NCI-H2196 (cell line): ENCODE measurements at regions not wholly inside any gene's neighbourhood (a gene's known extent, or its start where the extent isn't known, plus 50 kb on each side); places are given as distances from the start of the nearest gene placed in this dataset.
"Not testable (repeated sequence)": the region's sequence is repeated elsewhere in the genome, so short reads cannot be mapped to it uniquely, and the experiment has no call there.

Experiments used
- DNase-seq: peaks from one replicate; lab custom pipeline; 2025; ENCODE audit not compliant: unreplicated experiment; lab: John Stamatoyannopoulos, UW

DNA sequence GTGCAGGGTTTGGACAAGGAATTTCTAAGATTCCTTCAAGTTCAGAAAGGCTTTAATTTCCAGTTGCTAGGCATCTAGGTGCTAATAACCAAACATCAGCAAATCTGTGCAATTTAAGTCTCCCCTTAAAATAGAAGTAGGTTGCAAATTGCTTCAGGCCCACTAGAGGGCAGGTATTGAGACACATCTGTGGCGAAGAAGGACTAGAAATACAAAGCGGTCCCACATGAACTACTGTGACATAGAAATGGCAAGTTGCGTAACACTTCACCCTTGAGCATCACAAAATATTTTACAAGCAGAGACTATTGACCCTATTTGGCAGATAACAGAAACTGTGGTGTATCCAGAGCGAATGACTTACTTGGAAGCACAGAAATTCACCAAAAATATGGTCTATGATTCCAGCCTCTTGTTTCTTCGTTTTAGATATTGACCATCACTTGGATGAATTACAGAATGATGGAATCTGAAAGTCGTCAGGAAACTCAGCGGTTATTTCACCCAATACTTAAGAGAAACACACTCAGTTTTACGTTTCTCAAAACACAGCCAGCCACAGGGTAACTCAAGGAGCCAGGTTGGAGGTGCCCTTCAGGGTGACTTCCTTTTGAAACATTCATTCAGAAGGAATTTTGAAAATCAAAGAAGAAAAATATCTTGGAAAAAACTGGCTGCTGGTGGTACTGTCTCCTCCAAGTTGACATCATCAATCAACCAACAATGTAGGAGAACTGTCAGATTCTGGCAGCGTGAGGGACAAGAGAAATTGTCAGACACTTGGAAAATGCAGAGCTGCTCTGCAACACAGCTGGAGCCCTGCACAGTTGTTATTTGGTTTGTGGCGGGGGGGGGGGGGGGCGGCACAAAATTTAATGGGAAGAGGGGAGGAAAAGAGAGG lies 256.3 kb upstream of the MINDY3 start:
- DNase-seq: peak; percentile 13

DNA sequence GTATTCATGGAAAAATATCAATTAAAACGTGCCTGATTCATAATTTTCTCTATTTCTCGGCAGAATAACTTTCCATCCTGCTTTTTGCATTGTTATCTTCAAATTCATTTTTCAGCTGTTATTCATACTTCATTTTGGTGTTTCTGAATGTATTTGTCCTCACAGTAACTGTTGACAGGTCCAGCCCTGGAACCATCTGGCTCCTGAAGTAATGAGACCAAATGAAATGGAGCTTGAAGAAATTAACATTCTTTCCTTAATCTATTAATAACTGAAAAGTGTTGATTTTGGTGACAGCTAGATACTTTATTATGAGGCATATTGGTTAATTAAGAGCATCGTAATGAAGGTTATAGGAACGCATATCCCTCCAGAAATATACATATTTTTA lies 257.0 kb upstream of the MINDY3 start:
- DNase-seq: no peak

DNA sequence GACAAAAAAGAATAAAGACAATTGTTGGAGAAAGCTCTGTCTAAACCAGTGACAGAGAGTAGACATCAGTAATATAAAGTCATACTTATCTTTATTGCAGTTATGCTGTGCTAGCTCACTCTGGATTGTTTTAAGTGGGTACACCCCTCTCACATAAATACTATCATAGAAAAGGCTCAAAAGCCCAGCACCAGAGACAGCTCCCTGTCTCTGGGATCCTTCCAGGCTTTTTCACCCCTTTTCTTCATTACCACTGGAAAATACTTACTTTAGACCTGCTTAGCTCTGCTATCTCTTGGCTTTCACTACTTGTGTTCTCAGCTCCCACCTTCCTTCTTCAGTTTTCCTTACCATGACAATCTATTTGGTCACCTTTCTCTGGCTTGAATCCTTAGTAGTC lies 259.1 kb upstream of the MINDY3 start:
- DNase-seq: no peak

DNA sequence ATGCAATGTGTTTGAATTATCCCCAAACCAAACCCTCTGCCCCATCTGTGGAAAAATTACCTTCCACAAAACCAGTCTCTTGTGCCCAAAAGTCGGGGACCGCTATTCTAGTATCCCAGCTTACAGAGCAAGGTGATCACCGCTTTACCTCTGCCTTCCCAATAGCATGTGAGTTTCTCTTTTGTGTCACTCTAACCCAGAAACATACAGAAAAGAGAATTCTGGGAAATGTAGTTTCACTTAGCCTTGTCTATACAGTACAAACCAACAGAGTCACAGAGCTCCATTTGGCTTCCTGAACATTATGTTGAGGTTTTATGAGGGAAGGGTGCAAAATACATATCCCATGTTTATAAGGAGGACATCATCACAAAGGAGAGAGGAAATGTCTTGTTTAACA lies 260.3 kb upstream of the MINDY3 start:
- DNase-seq: no peak

DNA sequence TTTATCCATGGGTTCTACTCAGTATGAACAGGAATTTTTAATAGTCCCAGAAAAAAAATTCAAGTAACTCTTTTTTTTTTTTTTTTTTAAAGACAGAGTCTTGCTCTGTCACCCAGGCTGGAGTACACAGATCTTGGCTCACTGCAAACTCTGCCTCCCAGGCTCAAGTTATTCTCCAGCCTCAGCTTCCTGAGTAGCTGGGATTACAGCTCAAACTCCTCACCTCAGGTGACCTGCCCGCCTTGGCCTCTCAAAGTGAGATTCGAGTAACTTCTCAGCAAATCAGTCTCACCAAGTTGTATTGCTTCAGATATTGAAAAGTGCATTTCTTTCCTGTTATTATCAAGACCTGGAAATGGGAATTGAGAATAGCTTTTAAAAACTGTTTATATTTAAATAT lies 281.2 kb upstream of the MINDY3 start:
- DNase-seq: no peak

DNA sequence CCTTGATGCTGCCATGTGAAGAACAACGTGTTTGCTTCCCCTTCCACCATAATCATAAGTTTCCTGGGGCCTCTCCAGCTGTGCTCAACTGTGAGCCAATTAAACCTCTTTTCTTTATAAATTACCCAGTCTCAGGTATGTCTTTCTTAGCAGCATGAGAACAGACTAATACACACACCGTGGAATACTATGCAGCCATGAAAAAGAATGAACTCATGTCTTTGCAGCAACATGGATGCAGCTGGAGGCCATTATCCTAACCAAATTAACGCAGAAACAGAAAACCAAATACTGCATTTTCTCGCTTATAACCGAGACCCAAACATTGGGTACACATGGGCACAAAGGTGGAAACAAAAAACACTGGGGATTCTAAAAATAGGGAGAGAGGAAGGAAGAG lies 286.7 kb upstream of the MINDY3 start:
- DNase-seq: no peak

DNA sequence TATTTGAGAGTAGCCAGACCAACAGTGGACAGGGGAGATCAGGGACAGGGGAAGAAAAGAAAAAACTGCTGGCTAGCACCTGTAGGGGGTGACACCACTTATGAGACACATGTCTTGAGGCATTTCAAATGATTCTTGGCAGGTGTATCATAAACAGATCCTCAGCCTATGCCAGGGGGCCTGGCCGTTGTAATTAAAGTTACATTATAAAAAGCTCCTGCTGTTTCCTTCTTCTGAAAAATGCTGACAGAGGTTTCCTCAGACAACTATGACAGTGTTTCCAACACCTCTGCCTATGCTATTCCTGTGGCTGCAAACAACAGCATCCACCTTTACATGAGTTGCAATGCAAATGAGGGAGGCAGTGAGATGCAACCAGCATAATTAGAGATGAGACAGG lies 281.0 kb upstream of the PTER start:
- DNase-seq: no peak

DNA sequence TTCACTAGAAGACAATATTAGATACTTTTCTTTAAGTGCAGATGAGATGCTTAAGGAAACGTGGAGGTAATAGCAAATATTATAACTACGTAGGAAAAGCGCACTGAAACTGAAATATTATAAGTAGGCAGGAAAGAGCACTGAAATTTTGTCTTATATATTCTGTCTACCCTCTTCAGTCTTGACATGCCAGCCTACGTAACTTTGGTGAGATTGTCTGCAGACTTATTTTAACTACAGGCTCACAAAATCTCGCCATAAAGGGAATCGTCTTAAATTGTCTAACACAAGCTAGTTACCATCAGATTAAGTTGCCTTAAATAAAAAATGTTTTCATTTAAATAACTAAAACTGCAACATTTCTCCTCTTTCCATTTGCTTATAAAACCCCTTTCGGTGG lies 280.1 kb upstream of the PTER start:
- DNase-seq: no peak

DNA sequence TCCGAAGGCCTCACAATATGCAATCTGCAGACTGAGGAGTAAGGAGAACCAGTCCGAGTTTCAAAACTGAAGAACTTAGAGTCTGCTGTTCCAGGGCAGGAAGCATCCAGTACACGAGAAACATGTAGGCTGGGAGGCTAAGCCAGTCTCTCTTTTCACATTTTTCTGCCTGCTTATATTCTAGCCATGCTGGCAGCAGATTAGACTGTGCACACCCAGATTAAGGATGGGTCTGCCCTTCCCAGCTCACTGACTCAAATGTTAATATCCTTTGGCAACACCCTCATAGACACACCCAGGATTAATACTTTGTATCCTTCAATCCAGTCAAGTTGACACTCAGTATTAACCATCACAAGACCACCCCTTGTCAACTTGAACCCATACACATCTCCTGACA lies 271.7 kb upstream of the PTER start:
- DNase-seq: not testable (repeated sequence)

DNA sequence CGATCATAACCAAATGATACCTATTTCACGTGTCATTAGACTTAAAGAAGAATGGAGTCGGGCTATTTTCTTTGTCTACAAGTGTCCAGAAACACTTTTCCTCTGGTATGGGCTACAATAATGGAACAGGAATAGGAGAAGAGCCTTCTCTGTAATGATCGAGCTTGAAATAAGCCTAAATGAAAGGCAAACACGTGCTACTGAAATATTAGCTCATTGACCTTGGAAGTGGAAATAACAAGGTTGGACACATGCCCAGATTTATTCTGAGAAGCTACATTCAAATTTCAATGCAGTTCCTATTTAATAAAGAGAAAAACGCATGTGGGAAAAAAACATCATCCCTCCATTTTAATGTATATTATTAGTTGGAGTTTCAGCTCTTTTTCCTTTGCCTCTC lies 254.7 kb upstream of the PTER start:
- no peak for DNase-seq

DNA sequence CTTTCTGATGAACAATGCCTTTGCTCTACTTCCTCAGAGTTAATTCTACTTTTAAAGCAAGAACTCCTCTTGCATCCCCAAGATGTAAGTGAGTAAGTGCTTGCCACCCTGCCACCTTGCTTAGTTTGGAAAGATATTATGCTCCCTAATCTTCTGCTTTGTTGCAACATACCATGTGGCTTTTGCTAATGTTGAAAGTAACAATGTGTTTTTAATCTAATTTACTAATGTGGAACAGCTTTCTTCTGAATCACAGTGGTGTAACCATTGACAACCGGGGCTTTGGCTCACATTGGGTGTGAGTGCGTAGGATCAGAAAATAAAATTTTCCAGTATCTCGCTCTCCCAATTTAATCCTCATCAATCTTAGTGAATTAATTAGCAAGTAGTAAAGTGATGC lies 254.1 kb upstream of the PTER start:
- DNase-seq: no peak

DNA sequence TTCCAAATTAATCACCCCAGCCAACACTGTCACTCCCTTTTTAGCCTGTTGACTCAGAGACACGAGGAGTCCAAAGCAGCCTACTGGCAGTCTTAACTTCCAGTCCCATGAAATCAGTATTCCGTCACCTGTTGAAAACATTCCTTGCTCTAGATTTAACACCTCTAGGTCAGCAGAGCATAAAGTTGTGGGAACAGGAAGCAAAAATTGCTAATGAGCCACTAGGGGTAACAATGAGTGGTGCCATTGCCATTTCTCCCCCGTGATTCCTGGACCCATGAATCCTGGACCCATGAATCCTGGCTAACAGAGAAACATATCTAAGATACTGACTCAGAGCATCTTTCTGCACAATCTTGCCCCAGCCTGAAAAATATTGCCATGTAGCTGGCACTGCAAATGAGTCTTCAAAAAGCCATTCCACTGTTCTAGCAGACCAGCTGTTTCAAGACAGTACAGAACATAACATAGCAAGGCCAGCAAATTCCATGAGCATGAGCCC lies 252.7 kb upstream of the PTER start:
- no peak for DNase-seq

DNA sequence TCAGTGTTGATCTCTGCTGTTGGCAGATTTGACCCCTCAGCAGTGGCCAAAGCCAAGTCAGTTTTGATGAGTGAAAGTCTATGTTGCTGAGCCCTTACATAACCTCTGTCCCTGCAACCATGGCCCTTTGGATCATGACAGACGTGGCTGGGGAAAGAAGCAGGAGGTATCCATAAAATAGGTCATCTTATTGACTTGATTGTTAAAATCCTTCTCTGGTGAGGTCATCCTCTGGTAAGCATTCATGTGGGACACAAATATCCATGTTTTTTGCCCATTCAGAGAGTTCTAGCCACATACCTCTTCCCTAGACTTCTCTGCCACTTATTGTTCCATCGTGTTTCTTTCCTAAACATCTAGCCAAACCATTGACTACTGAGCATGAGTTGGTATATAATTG lies 251.9 kb upstream of the PTER start:
- DNase-seq: no peak

DNA sequence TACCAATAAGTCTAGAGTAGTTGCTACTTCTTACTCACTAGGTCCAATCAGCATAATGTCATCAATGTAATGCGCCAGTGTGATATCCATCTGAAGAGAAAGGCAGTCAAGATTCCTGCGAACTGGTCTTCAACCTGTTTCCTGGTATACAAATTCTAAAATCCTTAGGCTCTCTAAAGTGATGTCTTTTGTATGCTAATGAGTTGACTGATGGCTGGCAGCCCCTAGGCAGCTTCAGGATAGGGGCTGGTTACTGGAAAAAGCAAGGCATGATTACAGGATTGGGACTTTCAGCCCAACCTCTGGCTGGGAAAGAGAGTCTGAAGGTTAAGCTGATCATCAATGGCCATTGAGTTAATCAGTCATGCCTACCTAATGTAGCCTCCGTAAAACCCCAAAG lies 250.2 kb upstream of the PTER start:
- DNase-seq: no peak

DNA sequence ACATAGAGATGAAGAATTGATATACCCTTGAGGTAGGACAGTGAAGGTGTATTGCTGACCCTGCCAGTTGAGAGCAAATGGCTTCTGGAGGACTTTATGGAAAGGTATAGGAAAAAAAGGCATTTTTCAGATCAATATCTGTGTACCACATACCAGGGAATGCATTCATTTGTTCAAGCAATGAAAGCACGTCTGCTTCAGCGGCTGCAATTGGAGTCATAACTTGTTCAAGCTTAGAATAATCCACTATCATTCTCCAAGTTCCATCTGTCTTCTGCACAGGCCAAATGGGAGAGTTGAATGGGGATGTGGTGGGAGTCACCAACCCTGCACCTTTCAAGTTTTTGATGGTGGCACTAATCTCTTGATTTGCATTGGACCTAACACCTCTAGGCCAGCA lies 249.6 kb upstream of the PTER start:
- DNase-seq: no peak

DNA sequence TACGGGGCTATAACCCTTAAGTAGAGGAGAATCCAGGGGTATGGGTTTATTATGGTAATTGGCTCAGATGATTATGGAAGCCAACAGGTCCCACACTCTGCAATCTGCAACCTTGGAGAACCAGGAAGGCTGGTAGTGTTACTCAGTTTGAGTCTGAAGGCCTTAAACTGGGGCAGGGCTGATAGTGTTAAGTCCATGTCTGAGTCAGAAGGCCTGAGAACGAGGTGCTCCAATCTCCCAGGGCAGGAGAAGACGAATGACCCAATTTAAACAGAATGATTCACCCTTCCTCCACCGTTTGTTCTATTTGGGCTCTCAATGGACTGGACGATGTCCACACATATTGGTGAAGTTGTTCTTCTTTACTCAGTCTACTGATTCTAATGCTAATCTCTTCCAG lies 244.5 kb upstream of the PTER start:
- DNase-seq: no peak

DNA sequence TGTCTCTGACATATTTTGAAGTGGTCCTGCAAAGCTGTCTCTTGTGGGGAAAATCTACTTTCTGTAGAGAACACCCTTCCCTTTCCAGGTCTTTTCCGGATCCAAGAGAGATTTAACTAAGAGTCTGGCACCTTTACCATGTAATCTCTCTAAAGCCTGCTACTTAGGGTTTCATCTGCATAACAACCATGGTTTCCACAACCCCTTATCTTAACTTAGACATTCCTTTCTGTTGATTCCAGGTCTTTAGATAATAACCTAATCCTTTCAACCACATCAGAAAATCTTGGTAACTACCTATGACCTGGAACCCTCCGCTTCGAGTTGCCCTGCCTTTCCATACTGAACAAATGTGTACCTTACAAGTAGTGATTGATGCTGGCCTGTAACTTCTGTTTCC lies 243.6 kb upstream of the PTER start:
- no peak for DNase-seq

DNA sequence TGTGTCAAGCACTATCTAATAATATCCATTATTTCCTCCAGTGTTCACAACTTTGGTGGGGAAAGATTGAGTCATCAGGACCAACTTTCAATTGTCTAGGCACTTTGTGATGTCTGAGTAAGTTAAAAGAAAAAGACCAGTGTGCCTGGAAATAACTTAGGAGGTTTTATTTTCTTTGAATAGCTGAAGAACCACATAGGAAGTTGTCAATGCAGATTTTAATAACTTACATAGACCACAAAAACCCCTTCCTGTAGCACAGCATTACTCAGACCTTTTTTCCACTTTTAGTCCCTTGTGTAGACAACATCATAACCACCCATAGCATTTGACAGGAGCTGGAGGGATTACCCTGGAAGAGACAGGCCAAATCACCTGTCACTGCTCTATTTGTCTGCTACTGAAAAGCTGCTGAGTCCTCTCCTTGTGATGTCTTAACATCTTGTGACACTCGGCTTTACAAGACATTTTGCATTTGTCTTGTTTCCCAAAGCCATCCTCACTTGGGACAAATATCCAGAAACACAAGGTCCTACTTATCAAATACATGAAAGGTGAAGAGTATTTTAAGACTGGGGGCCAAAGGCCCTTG lies 241.5 kb upstream of the PTER start:
- no peak for DNase-seq

DNA sequence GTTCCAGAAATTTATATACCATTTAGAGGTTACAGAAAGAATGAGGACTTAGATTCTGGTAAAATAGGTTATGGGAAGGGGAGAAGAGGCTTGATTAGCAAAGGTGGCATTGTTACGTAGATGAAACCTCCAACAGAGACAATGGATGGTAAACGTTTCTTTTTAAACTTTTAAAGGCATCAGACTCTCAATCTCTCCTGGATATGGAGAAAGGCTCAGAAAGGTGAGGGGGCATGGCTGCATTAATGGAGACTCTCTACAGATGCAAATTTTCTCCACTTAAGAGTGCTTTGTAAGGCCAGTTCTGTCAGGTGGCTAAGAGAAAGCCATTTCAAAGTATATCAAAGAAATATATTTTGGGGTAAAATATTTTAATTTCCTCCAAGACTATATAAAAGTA lies 240.9 kb upstream of the PTER start:
- no peak for DNase-seq

DNA sequence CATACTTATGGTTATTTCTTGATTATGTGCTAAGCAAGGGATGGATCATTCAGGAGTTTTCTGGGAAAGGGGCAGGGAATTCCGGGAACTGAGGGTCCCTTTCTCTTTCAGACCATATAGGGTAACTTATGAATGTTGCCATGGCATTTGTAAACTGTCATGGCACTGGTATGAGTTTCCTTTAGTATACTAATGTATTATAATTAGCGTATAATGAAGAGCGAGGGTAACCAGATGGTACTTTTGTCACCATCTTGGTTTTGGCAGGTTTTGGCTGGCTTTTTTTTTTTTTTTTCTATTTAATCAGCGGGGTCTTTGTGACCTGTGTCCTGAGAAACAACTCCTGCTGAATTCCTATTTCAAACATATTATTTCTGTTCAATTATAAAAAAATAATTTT lies 237.6 kb upstream of the PTER start:
- DNase-seq: no peak

DNA sequence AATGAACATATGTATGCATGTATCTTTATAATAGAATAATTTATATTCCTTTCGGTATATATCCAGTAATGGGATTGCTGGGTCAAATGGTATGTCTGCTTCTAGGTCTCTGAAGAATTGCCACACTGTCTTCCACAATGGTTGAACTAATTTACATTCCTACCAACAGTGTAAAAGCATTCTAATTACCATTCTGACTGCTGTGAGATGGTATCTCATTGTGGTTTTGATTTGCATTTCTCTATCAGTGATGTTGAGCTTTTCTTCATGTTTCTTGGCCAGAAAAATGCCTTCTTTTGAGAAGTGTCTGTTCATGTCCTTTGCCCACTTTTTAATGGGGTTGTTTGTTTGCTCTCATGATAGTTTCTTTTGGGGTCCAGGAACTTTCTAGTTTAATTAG lies 213.2 kb upstream of the PTER start:
- not testable (repeated sequence) for DNase-seq

DNA sequence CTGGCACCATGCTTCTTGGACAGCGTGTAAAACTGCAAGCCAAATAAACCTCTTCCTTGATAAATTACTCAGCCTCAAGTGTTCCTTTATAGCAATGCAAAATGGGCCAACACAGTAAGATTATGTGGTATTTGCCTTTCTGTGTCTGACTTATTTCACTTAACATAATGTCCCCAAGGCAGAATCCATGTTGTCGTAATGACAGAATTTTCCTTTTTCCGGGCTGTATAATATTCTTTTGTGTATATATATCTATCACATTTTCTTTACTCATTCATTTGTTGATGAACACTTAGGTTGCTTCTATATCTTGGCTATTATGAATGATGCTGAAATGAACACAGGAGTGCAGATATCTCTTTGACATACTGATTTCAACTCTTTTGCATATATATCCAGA lies 209.1 kb upstream of the PTER start:
- DNase-seq: no peak

DNA sequence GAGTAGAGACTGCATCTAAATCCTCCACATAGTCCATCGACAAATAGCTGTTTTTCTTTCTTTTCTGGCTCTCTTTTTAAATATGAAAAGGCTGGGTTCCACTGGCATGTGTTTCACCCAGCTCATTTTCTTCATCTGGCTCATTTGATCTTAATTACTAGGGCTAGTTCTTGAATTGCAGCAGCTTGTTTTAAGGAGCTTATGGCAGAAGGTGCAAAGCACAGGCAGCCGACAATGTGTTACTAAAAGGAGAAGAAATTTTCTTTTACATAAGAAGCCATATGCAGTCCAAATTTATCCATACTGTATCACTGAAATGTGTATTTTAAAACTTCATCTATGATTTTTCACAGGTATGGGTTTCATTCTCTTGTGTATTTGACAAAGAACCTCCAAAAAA lies 205.6 kb upstream of the PTER start:
- DNase-seq: no peak
